ENCODE measurements at regions not wholly inside any gene's neighbourhood (a gene's known extent, or its start where the extent isn't known, plus 50 kb on each side); places are given as distances from the start of the nearest gene placed in this dataset.

- TF ChIP-seq CTCF (IDR thresholded peaks at IDR 0.05), result no peak
- TF ChIP-seq POLR2A (IDR thresholded peaks at IDR 0.05), result no peak
Measured at GRCh38 chrX:113770806-113771205, 813.1 kb upstream of the HTR2C start.
